GM12801 (cell line): ENCODE measurements at regions not wholly inside any gene's neighbourhood (a gene's known extent, or its start where the extent isn't known, plus 50 kb on each side); places are given as distances from the start of the nearest gene placed in this dataset.

Experiments used
- CTCF ChIP-seq: IDR thresholded peaks from one replicate; pipeline ENCODE4 v1.5.1; 2011; ENCODE audit warnings: control low read depth; ENCODE audit not compliant: insufficient read length; ENCODE audit errors: extremely low read depth

DNA sequence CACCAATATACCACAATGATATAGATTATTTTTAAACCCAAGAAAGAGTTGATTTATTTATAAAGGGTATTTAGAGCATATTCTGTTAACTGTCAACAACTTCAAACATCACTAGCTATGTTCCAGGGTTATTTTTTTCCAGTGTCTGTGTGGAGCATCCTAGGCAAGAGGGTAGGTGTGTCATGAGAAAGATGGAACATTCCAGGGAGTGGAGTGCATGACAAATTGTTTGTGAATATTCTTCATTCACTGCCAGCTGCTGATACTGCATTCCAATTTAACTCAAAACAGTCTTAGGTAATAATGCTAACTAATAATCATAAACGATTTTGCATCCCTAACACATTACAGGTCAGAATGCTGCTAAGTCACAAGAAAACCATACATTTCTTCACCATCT, 148.7 kb upstream of the RASGEF1B start:
- TF ChIP-seq CTCF, result no peak

DNA sequence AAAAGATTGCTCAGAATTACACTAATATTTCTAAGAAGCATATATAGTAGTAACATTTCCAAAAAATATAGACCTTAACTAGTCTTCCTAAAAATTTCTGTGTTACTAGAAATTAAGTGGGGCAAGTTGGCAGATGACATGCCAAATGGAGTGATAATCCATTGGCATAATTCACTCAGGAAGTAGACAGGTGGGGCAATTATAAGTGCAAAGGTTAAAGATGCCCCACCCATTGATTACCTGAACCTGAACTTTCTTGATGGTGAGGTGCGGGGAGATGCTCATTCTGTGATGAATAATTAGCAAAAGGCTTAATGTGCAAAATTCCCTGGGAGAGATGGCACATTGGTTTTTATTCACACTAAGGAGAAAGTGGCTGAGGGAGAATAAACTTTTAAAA, 145.8 kb upstream of the RASGEF1B start:
- no peak for TF ChIP-seq CTCF

DNA sequence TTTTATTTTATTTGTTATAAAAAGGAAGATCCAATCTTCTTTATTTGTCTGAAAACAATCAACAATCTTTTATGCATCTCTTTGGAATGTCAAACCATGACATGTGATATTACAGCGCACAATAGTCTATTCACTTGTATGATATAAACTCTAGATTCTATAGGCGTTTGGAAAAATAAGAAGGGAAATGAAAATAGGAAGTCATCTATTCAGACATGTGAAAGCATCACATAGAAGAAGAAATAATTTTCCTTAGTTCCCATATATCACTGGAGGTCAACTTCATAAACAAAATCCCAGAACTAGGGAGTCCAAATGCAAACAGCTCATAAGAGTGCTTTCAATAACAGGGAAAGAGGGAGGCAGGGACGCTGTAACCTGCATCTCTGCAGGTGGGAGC, 139.5 kb upstream of the RASGEF1B start:
- no peak for TF ChIP-seq CTCF

DNA sequence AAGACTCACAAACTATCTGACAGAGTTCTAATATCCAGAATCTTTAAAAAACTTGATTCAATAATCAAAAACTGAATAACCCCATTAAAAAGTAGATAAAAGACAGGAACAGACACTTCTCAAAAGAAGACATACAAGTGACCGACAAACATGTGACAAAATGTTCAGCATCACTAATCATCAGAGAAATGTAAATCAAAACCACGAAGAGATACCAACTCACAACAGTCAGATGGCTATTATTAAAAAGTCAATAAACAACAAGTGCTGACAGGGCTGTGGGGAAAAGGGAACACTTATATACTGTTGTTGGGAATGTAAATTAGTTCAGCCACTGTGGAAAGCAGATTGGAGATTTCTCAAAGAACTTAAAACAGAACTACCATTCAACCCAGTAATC, 138.1 kb upstream of the RASGEF1B start:
- no peak for TF ChIP-seq CTCF

- TF ChIP-seq CTCF, result no peak
Measured at GRCh38 chr4:81607950-81608349, 136.2 kb upstream of the RASGEF1B start.

- TF ChIP-seq CTCF, result no peak
Measured at GRCh38 chr4:81606801-81607501, 135.2 kb upstream of the RASGEF1B start.

GRCh38 chr4:81606166-81606565, 134.5 kb upstream of the RASGEF1B start:
- TF ChIP-seq CTCF, result no peak
